Stomach smooth muscle (tissue), 2 donors: ENCODE measurements at regions not wholly inside any gene's neighbourhood (a gene's known extent, or its start where the extent isn't known, plus 50 kb on each side); places are given as distances from the start of the nearest gene placed in this dataset.
"Not testable (repeated sequence)": the region's sequence is repeated elsewhere in the genome, so short reads cannot be mapped to it uniquely, and the experiment has no call there.

Source experiments
- H3K27ac ChIP-seq: one replicate; pipeline ENCODE4 v1.7.0; 2013; ENCODE audit warnings: mild to moderate bottlenecking, low read length, inconsistent platforms
- H3K27me3 ChIP-seq, 2 donors: one replicate each; pipeline ENCODE4 v1.7.0; 2013; ENCODE audit warnings: low read length in 2 of 2; ENCODE audit not compliant: insufficient read depth in 2 of 2, control insufficient read depth in 1 of 2
- H3K36me3 ChIP-seq, 2 donors: one replicate each; pipeline ENCODE4 v1.7.0; 2013; ENCODE audit warnings: low read length in 2 of 2; ENCODE audit not compliant: control insufficient read depth in 2 of 2, insufficient read depth in 2 of 2
- H3K4me1 ChIP-seq: one replicate; pipeline ENCODE4 v1.7.0; 2013; ENCODE audit warnings: low read length; ENCODE audit not compliant: control insufficient read depth, insufficient read depth
- H3K4me3 ChIP-seq, 2 donors: one replicate each; pipeline ENCODE4 v1.7.0; 2013; ENCODE audit warnings: low read length in 2 of 2
- H3K9ac ChIP-seq, 2 donors: one replicate each; pipeline ENCODE4 v1.7.0; 2013; ENCODE audit warnings: low read length in 2 of 2, mild to moderate bottlenecking in 1 of 2
- H3K9me3 ChIP-seq, 2 donors: one replicate each; pipeline ENCODE4 v1.7.0; 2013; ENCODE audit warnings: low read length in 2 of 2; ENCODE audit not compliant: control insufficient read depth in 2 of 2
- donor health status: healthy.
- donor health status: Pancreatic carcinoma.

GRCh38 chr3:20569310-20569709 lies 383.3 kb upstream of the SGO1 start:
- H3K9ac ChIP-seq = no peak overlapping the region
- H3K36me3 ChIP-seq = no peaks in the 10 kb centered on the region
- no peaks in the 10 kb centered on the region for H3K9me3 ChIP-seq
- H3K27me3 ChIP-seq = no peaks in the 10 kb centered on the region
- no peak overlapping the region for H3K27ac ChIP-seq
- no peaks in the 10 kb centered on the region for H3K4me1 ChIP-seq
- H3K4me3 ChIP-seq = no peak overlapping the region

DNA sequence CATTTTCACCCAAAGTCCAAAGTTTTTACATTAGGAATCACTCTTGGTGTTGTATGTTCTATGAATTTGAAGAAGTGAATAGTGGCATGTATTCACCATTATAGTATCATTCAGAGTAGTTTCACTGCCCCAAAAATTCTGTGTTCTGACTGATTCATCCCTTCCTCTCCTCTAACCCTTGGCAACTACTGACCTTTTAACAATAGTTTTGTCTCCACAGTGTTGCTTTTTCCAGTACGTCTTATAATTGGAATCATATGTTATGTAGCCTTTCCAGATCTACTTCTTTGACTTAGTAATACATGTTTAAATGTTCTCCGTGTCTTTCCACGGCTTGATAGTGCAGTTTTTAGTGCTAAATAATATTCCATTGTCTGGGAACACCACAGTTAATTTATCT lies 379.0 kb upstream of the SGO1 start:
- Histone ChIP-seq H3K9me3 (no peaks in the 10 kb centered on the region), H3K36me3 (no peaks in the 10 kb centered on the region), H3K9ac (no peak overlapping the region), H3K27me3 (no peaks in the 10 kb centered on the region), H3K4me1 (no peaks in the 10 kb centered on the region), H3K27ac (no peak overlapping the region), H3K4me3 (no peak overlapping the region)

DNA sequence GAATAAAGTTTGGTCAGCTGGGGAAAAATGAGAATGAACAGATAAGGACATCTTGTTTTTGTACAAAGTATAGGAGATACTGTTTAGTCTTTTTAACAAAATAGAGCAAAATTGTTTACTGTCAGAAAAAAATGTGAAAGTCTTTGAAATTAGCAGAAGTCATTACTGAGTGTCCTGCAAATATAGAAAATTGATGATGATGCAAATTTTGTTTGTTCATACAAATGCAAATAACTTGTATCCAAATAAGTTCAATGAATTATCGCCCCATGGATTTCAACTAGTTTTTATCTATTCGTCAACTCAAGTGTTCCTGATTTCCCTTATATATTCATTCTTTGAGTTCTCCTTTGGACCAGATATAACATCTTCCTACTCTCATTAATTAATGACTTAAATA lies 378.0 kb upstream of the SGO1 start:
- H3K27me3 ChIP-seq = no peaks in the 10 kb centered on the region
- H3K36me3 ChIP-seq = no peaks in the 10 kb centered on the region
- H3K4me3 ChIP-seq = no peak overlapping the region
- no peak overlapping the region for H3K27ac ChIP-seq
- H3K4me1 ChIP-seq = no peaks in the 10 kb centered on the region
- H3K9me3 ChIP-seq = no peaks in the 10 kb centered on the region
- no peak overlapping the region for H3K9ac ChIP-seq

- Histone ChIP-seq H3K36me3 (no peaks in the 10 kb centered on the region), H3K4me1 (no peaks in the 10 kb centered on the region), H3K27ac (no peak overlapping the region), H3K27me3 (no peaks in the 10 kb centered on the region), H3K9me3 (no peaks in the 10 kb centered on the region), H3K9ac (no peak overlapping the region), H3K4me3 (no peak overlapping the region)
These were observed 377.2 kb upstream of the SGO1 start for GRCh38 chr3:20563251-20563650.

GRCh38 chr3:20561166-20561565 lies 375.2 kb upstream of the SGO1 start:
- Histone ChIP-seq H3K4me3 (no peak overlapping the region), H3K4me1 (no peaks in the 10 kb centered on the region), H3K36me3 (no peaks in the 10 kb centered on the region), H3K9me3 (no peaks in the 10 kb centered on the region), H3K27me3 (no peaks in the 10 kb centered on the region), H3K9ac (no peak overlapping the region), H3K27ac (no peak overlapping the region)

DNA sequence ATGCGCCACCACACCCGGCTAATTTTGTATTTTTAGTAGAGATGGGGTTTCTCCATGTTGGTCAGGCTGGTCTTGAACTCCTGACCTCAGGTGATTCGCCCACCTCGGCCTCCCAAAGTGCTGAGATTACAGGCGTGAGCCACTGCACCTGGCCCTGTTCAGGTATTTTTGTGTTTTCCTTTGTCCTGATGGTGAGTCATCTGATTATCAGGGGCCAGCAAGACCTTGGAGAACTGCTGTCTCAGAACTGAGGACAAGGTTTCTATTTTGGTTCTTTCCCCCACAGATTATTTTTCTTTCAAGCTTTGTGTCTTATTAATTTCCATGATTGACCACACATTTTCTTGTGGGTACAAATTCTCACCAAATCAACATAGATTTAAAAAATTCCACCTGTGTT lies 374.4 kb upstream of the SGO1 start:
- not testable (repeated sequence) for H3K36me3 ChIP-seq, H3K9ac ChIP-seq, H3K27ac ChIP-seq, H3K9me3 ChIP-seq, H3K4me1 ChIP-seq, H3K4me3 ChIP-seq, H3K27me3 ChIP-seq

DNA sequence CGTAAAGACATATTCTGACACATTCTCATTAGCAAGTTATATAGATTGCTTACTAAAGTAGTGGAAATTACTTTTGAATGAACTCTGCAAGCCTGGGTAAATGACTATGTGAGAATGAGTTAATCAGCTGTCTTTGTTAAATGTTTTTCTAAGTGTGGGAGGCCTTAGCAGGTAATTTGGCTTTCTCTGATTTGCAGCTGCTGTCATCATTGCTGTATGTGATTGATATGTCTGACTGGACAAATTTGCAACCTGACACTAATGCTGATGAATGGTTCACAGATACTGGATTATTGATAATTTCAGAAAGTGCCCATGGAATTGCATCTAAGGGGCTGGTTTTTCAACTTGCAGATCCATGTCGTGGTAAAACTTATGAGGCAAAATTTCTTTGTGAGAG lies 372.2 kb upstream of the SGO1 start:
- Histone ChIP-seq H3K27ac (no peak overlapping the region), H3K36me3 (no peaks in the 10 kb centered on the region), H3K9me3 (no peaks in the 10 kb centered on the region), H3K27me3 (no peaks in the 10 kb centered on the region), H3K4me1 (no peaks in the 10 kb centered on the region), H3K4me3 (no peak overlapping the region), H3K9ac (no peak overlapping the region)

- Histone ChIP-seq H3K36me3 (no peaks in the 10 kb centered on the region), H3K4me3 (no peak overlapping the region), H3K27me3 (no peaks in the 10 kb centered on the region), H3K27ac (no peak overlapping the region), H3K4me1 (no peaks in the 10 kb centered on the region), H3K9ac (no peak overlapping the region), H3K9me3 (no peaks in the 10 kb centered on the region)
These were observed 370.7 kb upstream of the SGO1 start for GRCh38 chr3:20556661-20557060.

DNA sequence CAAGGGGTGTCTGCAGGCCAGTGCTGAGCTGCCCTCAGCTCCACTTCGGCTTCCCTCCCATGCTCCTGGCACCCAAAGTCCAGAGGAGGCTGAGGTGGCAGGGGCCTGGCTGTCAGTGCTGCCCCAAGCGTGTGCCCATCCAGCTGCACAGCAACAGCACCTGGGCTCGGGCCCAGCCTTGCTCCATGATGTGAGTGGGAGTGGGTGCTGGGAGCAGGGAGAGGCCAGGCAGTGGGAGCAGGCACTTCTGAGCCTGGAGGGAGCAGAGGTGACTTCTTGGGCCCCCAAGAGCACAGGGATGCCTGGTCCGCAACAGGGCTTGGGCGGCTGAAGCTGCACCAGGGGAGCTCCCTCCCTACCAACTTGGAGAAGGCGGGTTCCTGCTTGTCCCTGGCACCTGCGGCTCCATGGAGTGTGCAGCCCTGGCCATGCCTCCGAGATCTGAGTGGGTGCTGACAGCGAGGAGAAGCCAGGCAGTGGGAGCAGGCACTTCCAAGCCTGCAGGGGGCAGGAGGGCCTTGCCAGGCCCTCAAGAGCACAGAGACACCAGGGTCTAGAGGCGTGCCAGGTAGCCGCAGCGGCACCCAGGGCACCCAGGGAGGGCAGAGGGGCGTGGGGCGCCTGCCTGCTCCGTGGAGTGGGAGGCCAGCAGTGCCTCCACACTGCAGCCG lies 366.7 kb upstream of the SGO1 start:
- no peaks in the 10 kb centered on the region for H3K9me3 ChIP-seq
- no peaks in the 10 kb centered on the region for H3K36me3 ChIP-seq
- H3K9ac ChIP-seq = no peak overlapping the region
- H3K27ac ChIP-seq = no peak overlapping the region
- no peak overlapping the region for H3K4me3 ChIP-seq
- H3K4me1 ChIP-seq = no peaks in the 10 kb centered on the region
- no peaks in the 10 kb centered on the region for H3K27me3 ChIP-seq

GRCh38 chr3:20547361-20548269 lies 361.6 kb upstream of the SGO1 start:
- not testable (repeated sequence) for H3K27ac ChIP-seq, H3K4me1 ChIP-seq, H3K4me3 ChIP-seq, H3K9me3 ChIP-seq, H3K36me3 ChIP-seq, H3K27me3 ChIP-seq, H3K9ac ChIP-seq

GRCh38 chr3:20546636-20547035 lies 360.6 kb upstream of the SGO1 start:
- Histone ChIP-seq H3K9me3 (no peaks in the 10 kb centered on the region), H3K36me3 (no peaks in the 10 kb centered on the region), H3K4me3 (no peak overlapping the region), H3K4me1 (no peaks in the 10 kb centered on the region), H3K9ac (no peak overlapping the region), H3K27ac (no peak overlapping the region), H3K27me3 (no peaks in the 10 kb centered on the region)
